DND-41 (cell line): ENCODE measurements at regions not wholly inside any gene's neighbourhood (a gene's known extent, or its start where the extent isn't known, plus 50 kb on each side); places are given as distances from the start of the nearest gene placed in this dataset.

Experiments
- EZH2 ChIP-seq: IDR thresholded peaks from 3 replicates; pipeline ENCODE4 v1.6.1; 2012; ENCODE audit warnings: borderline replicate concordance, low read depth, mild to moderate bottlenecking, moderate library complexity, low read length, inconsistent platforms; ENCODE audit not compliant: severe bottlenecking
- TF ChIP-seq, protein P1 (sequence below): IDR thresholded peaks from 2 replicates; pipeline ENCODE4 v1.5.1; 2012; ENCODE audit warnings: borderline replicate concordance, low read length, moderate library complexity, mild to moderate bottlenecking; ENCODE audit not compliant: poor library complexity, severe bottlenecking; ENCODE audit errors: extremely low read depth

DNA sequence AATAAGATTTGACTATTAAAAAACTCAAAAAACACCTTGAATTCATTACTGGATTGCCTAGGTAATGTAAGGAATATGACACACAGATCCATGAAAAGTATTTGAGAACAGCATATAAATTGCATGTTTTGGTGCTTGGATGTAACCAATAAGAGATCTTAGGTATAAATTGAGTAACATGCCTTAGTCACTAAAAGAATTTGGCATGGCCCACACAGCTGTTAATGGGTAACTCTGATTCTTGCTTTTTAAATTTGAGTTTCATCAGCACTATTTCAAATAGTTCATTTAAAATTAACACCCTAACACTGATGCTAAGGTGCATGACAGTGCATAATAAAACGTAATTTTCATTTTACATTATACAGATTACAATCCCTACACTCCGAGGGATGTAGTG lies 779.3 kb upstream of the WWC1 start:
- TF ChIP-seq EZH2, result no peak
- TF ChIP-seq, protein P1, sequence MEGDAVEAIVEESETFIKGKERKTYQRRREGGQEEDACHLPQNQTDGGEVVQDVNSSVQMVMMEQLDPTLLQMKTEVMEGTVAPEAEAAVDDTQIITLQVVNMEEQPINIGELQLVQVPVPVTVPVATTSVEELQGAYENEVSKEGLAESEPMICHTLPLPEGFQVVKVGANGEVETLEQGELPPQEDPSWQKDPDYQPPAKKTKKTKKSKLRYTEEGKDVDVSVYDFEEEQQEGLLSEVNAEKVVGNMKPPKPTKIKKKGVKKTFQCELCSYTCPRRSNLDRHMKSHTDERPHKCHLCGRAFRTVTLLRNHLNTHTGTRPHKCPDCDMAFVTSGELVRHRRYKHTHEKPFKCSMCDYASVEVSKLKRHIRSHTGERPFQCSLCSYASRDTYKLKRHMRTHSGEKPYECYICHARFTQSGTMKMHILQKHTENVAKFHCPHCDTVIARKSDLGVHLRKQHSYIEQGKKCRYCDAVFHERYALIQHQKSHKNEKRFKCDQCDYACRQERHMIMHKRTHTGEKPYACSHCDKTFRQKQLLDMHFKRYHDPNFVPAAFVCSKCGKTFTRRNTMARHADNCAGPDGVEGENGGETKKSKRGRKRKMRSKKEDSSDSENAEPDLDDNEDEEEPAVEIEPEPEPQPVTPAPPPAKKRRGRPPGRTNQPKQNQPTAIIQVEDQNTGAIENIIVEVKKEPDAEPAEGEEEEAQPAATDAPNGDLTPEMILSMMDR, result no peak
